ENCODE measurements at regions not wholly inside any gene's neighbourhood (a gene's known extent, or its start where the extent isn't known, plus 50 kb on each side); places are given as distances from the start of the nearest gene placed in this dataset.

GRCh38 chr9:13896047-13896446 is 417.9 kb downstream of the NFIB start:
- TF ChIP-seq, protein P1, sequence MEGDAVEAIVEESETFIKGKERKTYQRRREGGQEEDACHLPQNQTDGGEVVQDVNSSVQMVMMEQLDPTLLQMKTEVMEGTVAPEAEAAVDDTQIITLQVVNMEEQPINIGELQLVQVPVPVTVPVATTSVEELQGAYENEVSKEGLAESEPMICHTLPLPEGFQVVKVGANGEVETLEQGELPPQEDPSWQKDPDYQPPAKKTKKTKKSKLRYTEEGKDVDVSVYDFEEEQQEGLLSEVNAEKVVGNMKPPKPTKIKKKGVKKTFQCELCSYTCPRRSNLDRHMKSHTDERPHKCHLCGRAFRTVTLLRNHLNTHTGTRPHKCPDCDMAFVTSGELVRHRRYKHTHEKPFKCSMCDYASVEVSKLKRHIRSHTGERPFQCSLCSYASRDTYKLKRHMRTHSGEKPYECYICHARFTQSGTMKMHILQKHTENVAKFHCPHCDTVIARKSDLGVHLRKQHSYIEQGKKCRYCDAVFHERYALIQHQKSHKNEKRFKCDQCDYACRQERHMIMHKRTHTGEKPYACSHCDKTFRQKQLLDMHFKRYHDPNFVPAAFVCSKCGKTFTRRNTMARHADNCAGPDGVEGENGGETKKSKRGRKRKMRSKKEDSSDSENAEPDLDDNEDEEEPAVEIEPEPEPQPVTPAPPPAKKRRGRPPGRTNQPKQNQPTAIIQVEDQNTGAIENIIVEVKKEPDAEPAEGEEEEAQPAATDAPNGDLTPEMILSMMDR (IDR thresholded peaks at IDR 0.05), result no peak
- TF ChIP-seq POLR2A (IDR thresholded peaks at IDR 0.05), result no peak

All from Peyer's patch (tissue), 4 donors.